ENCODE measurements at regions not wholly inside any gene's neighbourhood (a gene's known extent, or its start where the extent isn't known, plus 50 kb on each side); places are given as distances from the start of the nearest gene placed in this dataset.

- DNase-seq (ENCODE audit: low spot score): no peak
- in situ Hi-C loops (cut with MboI; ENCODE audit: low pct_unique_long_range_greater_than_20kb, low sequenced_read_pairs, unreplicated experiment): no loop called here
- TF ChIP-seq, protein P1, sequence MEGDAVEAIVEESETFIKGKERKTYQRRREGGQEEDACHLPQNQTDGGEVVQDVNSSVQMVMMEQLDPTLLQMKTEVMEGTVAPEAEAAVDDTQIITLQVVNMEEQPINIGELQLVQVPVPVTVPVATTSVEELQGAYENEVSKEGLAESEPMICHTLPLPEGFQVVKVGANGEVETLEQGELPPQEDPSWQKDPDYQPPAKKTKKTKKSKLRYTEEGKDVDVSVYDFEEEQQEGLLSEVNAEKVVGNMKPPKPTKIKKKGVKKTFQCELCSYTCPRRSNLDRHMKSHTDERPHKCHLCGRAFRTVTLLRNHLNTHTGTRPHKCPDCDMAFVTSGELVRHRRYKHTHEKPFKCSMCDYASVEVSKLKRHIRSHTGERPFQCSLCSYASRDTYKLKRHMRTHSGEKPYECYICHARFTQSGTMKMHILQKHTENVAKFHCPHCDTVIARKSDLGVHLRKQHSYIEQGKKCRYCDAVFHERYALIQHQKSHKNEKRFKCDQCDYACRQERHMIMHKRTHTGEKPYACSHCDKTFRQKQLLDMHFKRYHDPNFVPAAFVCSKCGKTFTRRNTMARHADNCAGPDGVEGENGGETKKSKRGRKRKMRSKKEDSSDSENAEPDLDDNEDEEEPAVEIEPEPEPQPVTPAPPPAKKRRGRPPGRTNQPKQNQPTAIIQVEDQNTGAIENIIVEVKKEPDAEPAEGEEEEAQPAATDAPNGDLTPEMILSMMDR (IDR thresholded peaks at IDR 0.05; ENCODE audit: extremely low read depth, insufficient read depth, missing control alignments): no peak
Measured at GRCh38 chr3:176954517-176954916, 242.8 kb downstream of the TBL1XR1 start.

DNA sequence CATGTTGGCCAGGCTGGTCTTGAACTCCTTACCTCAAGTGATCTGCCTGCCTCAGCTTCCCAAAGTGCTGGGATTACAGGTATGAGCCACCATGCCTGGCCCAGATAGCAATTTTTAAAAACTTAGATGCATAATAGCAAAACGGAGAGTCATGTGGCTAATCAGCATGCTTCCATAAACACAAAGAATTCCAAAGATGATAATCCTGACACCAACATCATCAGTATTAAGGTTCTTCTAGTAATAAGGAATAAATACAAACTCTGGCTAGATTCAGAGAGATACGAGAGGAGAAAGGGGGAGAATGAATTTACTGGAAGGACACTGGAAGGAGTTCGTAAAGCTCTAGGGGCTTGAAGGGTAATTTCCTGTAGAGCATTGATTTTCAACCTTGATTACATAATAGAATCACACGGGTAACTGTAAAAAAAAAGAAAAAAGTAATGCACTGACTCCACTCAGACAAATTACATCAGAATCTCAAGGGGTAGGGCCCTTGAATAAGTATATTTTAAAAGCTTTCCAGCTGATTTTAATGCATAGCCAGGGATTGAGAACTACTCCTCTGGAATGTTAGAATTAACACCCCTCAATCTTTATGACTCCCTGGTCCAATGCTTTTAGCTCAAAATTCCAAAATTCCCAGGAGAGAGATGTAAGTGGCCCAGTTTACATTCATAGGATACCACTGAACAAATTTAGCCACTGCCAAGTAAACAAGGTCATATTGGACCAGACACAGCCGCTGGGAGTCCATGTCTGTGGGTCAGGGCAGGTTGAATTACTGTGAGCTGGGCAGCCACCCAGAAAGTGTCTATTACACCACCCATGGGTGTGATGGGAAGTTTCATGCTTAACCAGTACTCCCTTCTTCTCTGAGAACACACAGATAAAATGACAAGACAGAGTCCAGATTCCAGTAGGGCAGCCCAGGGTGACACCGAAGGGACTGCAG, 243.9 kb downstream of the TBL1XR1 start:
- in situ Hi-C loops (cut with MboI; ENCODE audit: low pct_unique_long_range_greater_than_20kb, low sequenced_read_pairs, unreplicated experiment): no loop called here
- DNase-seq (ENCODE audit: low spot score): no peak
- TF ChIP-seq, protein P1 (IDR thresholded peaks at IDR 0.05; ENCODE audit: extremely low read depth, insufficient read depth, missing control alignments): no peak

DNA sequence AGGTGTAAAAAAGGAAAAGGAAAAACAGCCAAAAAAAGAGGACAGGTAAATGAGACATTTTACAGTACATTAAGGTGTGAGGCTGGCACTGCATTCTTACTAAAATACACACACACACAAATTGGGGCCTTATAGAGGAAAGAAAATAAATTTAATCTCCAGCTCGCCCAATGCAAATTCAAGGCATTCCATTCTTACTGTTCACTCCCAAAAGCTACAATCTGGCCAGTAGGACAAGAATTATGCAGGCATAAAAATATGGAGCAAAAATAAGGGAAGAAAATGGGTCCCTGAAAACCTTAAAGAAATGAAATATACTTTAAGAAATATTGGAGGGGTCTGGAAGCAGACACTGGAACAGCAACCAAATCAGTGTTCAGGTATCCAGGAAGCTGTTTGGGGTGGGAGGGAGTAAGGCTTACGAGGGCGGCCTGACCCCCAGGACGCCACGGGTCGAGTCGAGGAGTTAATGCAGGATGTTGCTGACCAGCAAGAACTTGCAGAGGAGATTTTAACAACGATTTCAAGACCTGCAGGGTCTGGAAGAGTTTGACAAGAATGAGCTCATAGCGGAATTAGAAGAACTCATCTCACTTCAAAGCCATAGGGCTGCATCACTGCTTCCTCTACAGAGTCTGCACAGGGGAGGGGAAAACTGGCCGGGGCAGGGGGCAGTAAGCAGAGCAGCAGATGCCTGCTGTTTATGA, 245.5 kb downstream of the TBL1XR1 start:
- DNase-seq (ENCODE audit: low spot score): no peak
- in situ Hi-C loops (cut with MboI; ENCODE audit: low pct_unique_long_range_greater_than_20kb, low sequenced_read_pairs, unreplicated experiment): no loop called here
- TF ChIP-seq, protein P1 (IDR thresholded peaks at IDR 0.05; ENCODE audit: extremely low read depth, insufficient read depth, missing control alignments): no peak

GRCh38 chr3:176951144-176951543, 246.1 kb downstream of the TBL1XR1 start:
- TF ChIP-seq, protein P1 (IDR thresholded peaks at IDR 0.05; ENCODE audit: extremely low read depth, insufficient read depth, missing control alignments): no peak
- in situ Hi-C loops (cut with MboI; ENCODE audit: low pct_unique_long_range_greater_than_20kb, low sequenced_read_pairs, unreplicated experiment): no loop called here
- no peak for DNase-seq (ENCODE audit: low spot score)

- TF ChIP-seq, protein P1 (IDR thresholded peaks at IDR 0.05; ENCODE audit: extremely low read depth, insufficient read depth, missing control alignments): no peak
- DNase-seq (ENCODE audit: low spot score): no peak
- in situ Hi-C loops (cut with MboI; ENCODE audit: low pct_unique_long_range_greater_than_20kb, low sequenced_read_pairs, unreplicated experiment): no loop called here
Measured at GRCh38 chr3:176950743-176951142, 246.5 kb downstream of the TBL1XR1 start.

GRCh38 chr3:176948151-176948550, 249.1 kb downstream of the TBL1XR1 start:
- no peak for DNase-seq (ENCODE audit: low spot score)
- TF ChIP-seq, protein P1 (IDR thresholded peaks at IDR 0.05; ENCODE audit: extremely low read depth, insufficient read depth, missing control alignments): no peak
- in situ Hi-C loops (cut with MboI; ENCODE audit: low pct_unique_long_range_greater_than_20kb, low sequenced_read_pairs, unreplicated experiment): no loop called here

Data from GM13977 (cell line).